ENCODE measurements at regions not wholly inside any gene's neighbourhood (a gene's known extent, or its start where the extent isn't known, plus 50 kb on each side); places are given as distances from the start of the nearest gene placed in this dataset.

- no peak overlapping the region for H3K27ac ChIP-seq
- in situ Hi-C loops (cut with HindIII; ENCODE audit: low pct_ligation_motif_present, low sequenced_read_pairs), result no loop called here
- no peak overlapping the region for H3K4me3 ChIP-seq (ENCODE audit: low read depth, low read length)
- TF ChIP-seq CTCF (IDR thresholded peaks at IDR 0.05; ENCODE audit: low read depth, low read length, missing control alignments), result no peak
- no peak for DNase-seq
- no peaks in the 10 kb centered on the region for H3K36me3 ChIP-seq (replicated peaks)
- H3K27me3 ChIP-seq (replicated peaks), result no peaks in the 10 kb centered on the region
These were observed 416.8 kb downstream of the LRFN5 start for GRCh38 chr14:42023452-42023851.

GRCh38 chr14:42014301-42014700 lies 407.6 kb downstream of the LRFN5 start:
- no peaks in the 10 kb centered on the region for H3K27me3 ChIP-seq (replicated peaks)
- H3K27ac ChIP-seq, result no peak overlapping the region
- H3K36me3 ChIP-seq (replicated peaks), result no peaks in the 10 kb centered on the region
- in situ Hi-C loops (cut with HindIII; ENCODE audit: low pct_ligation_motif_present, low sequenced_read_pairs), result no loop called here
- no peak for TF ChIP-seq CTCF (IDR thresholded peaks at IDR 0.05; ENCODE audit: low read depth, low read length, missing control alignments)
- no peak for DNase-seq
- no peak overlapping the region for H3K4me3 ChIP-seq (ENCODE audit: low read depth, low read length)

- Histone ChIP-seq H3K27me3 (replicated peaks) (no peaks in the 10 kb centered on the region), H3K36me3 (replicated peaks) (no peaks in the 10 kb centered on the region), H3K4me3 (ENCODE audit: low read depth, low read length) (no peak overlapping the region), H3K27ac (no peak overlapping the region)
- TF ChIP-seq CTCF (IDR thresholded peaks at IDR 0.05; ENCODE audit: low read depth, low read length, missing control alignments), result no peak
- in situ Hi-C loops (cut with HindIII; ENCODE audit: low pct_ligation_motif_present, low sequenced_read_pairs), result no loop called here
- no peak for DNase-seq
These were observed 406.9 kb downstream of the LRFN5 start for GRCh38 chr14:42013559-42013958.

- no peak for DNase-seq
- Histone ChIP-seq H3K27ac (no peak overlapping the region), H3K27me3 (replicated peaks) (no peaks in the 10 kb centered on the region), H3K36me3 (replicated peaks) (no peaks in the 10 kb centered on the region), H3K4me3 (ENCODE audit: low read depth, low read length) (no peak overlapping the region)
- in situ Hi-C loops (cut with HindIII; ENCODE audit: low pct_ligation_motif_present, low sequenced_read_pairs), result no loop called here
- no peak for TF ChIP-seq CTCF (IDR thresholded peaks at IDR 0.05; ENCODE audit: low read depth, low read length, missing control alignments)
These were observed 406.5 kb downstream of the LRFN5 start for GRCh38 chr14:42013153-42013552.

GRCh38 chr14:42011221-42011620 lies 404.5 kb downstream of the LRFN5 start:
- no peaks in the 10 kb centered on the region for H3K36me3 ChIP-seq (replicated peaks)
- no peaks in the 10 kb centered on the region for H3K27me3 ChIP-seq (replicated peaks)
- TF ChIP-seq CTCF (IDR thresholded peaks at IDR 0.05; ENCODE audit: low read depth, low read length, missing control alignments), result no peak
- no peak overlapping the region for H3K4me3 ChIP-seq (ENCODE audit: low read depth, low read length)
- no peak overlapping the region for H3K27ac ChIP-seq
- in situ Hi-C loops (cut with HindIII; ENCODE audit: low pct_ligation_motif_present, low sequenced_read_pairs), result no loop called here
- DNase-seq, result no peak

- in situ Hi-C loops (cut with HindIII; ENCODE audit: low pct_ligation_motif_present, low sequenced_read_pairs), result no loop called here
- DNase-seq, result no peak
- H3K27me3 ChIP-seq (replicated peaks), result no peaks in the 10 kb centered on the region
- no peak for TF ChIP-seq CTCF (IDR thresholded peaks at IDR 0.05; ENCODE audit: low read depth, low read length, missing control alignments)
- no peak overlapping the region for H3K4me3 ChIP-seq (ENCODE audit: low read depth, low read length)
- no peaks in the 10 kb centered on the region for H3K36me3 ChIP-seq (replicated peaks)
- H3K27ac ChIP-seq, result no peak overlapping the region
These were observed 397.6 kb downstream of the LRFN5 start for GRCh38 chr14:42004321-42004720.
